GM13977 (cell line): ENCODE measurements at regions not wholly inside any gene's neighbourhood (a gene's known extent, or its start where the extent isn't known, plus 50 kb on each side); places are given as distances from the start of the nearest gene placed in this dataset.

Experiments used
- DNase-seq: peaks from one replicate; pipeline ENCODE4 v3.0.0; 2012; ENCODE audit warnings: low spot score
- in situ Hi-C: fragments of 300-500 bp; cut with MboI; formaldehyde crosslinking; loops from one replicate; pipeline ENCODE4 v1.12.0; 2022; ENCODE audit warnings: low sequenced_read_pairs, low pct_unique_long_range_greater_than_20kb, mixed read lengths, inconsistent platforms; ENCODE audit not compliant: unreplicated experiment
- TF ChIP-seq, protein P1 (sequence below): IDR thresholded peaks from 2 replicates; pipeline ENCODE4 v1.5.1; 2012; ENCODE audit warnings: mild to moderate bottlenecking, control low read depth; ENCODE audit not compliant: insufficient read depth; ENCODE audit errors: extremely low read depth, missing control alignments

DNA sequence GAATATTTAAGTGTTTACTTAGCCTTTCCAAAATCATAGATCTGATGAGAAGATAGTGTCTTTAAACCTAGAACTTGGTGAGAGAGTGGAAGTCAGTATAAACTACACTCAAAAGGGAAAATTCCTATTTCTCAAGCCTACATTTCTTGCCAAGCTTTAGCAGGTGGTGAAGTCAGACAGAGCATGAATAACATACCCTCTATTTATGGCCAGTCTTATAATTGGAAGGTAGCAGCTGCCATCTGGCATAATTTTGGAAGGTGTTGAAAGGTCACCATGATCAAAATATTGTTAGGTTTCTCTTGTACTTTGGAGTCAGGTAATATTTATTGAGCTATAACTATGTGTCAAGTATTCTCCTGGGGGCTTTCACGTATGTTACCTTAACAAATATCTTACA, 729.3 kb upstream of the KIF2B start:
- DNase-seq: no peak
- TF ChIP-seq, protein P1, sequence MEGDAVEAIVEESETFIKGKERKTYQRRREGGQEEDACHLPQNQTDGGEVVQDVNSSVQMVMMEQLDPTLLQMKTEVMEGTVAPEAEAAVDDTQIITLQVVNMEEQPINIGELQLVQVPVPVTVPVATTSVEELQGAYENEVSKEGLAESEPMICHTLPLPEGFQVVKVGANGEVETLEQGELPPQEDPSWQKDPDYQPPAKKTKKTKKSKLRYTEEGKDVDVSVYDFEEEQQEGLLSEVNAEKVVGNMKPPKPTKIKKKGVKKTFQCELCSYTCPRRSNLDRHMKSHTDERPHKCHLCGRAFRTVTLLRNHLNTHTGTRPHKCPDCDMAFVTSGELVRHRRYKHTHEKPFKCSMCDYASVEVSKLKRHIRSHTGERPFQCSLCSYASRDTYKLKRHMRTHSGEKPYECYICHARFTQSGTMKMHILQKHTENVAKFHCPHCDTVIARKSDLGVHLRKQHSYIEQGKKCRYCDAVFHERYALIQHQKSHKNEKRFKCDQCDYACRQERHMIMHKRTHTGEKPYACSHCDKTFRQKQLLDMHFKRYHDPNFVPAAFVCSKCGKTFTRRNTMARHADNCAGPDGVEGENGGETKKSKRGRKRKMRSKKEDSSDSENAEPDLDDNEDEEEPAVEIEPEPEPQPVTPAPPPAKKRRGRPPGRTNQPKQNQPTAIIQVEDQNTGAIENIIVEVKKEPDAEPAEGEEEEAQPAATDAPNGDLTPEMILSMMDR: no peak
- in situ Hi-C loops: no loop called here

DNA sequence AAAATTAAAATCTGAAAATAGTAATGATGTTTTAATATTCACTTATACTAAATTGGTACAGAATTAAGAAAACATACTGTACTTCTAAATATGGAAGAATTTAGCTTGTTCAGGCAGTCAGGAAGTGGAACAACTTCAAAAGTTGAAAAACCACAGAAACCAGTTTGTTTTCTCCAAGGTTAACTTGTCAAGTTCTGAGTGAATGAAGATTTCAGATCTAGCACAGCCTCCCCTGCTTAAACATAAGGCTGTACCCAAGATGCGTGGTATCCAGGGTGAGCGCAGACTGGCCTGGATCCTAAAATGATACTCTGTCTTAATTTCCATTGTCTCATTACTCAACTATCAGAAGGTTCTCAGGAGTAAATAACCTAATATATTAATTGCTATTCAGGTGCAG, 730.7 kb upstream of the KIF2B start:
- TF ChIP-seq, protein P1: no peak
- in situ Hi-C loops: no loop called here
- DNase-seq: no peak

DNA sequence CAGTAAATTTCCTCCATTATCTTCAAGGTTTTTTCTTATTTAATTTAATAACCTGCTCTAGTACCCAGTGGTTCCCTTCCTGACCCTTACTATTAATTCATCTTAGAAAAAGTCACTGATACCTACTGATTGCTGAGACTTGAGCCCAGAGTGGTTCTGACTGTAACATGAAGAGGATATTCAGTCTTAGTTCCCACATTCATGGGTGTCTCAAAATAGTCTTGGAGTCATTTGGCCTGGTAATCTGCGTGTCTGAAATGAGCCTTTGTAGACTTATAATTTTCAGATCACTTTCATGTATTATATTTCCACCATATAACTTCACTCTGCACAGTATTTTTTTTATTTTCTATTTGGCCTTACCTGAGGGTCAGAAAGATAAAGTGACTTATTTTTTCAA, 732.0 kb upstream of the KIF2B start:
- no peak for DNase-seq
- in situ Hi-C loops: no loop called here
- TF ChIP-seq, protein P1: no peak

DNA sequence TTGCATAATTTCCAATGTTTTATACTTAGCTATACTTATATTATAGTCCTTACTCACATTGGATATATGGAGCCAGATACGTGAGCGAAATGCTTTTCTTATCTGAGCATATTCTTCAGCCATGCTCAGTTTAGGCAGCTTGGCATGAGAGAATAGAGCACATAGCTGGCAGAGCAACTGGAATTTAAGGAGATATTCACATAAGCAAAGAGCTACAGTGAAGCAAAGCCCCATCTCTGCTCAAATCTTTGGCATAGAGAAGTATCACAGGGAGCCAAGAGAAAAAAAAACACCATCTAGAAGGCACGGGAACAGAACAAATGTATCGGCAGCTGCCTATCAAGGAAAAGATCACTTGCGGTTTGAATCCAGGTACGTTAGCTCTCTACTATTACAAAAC, 734.2 kb upstream of the KIF2B start:
- TF ChIP-seq, protein P1: no peak
- in situ Hi-C loops: no loop called here
- no peak for DNase-seq

DNA sequence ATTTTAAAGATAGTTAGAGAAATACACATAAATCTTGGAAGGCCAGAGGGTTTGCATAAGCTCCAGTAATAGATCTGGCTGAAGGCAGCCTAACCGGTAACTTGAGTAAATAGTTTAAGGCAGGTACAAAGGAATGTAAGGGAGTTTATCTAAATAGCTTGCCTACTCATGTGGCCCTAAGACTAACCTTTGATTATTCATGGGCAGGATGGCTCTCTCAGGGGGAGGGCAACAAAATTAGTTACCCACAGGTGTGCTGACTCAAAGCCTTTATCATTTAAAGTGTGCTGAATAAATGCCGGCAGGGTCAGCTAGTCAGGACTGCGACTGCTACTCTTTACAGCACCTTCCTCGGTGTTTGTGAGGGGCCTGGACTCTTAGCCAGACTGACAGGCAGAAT, 761.3 kb upstream of the KIF2B start:
- in situ Hi-C loops: no loop called here
- no peak for DNase-seq
- TF ChIP-seq, protein P1: no peak

DNA sequence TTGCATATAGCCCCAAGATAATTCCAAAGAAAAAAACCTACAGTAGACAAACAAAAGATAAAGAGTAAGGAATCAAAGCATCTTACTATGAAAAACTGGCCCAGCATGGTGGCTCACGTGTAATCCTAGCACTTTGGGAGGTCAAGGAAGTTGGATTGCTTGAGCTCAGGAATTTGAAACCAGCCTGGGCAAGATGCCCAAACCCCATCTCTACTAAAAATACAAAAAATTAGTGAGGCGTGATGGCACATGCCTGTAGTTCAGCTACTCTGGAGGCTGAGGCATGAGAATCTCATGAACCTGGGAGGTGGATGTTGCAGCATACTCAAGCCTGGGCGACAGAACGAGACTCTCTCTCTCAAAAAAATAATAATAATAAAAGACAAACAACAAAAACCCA, 764.7 kb upstream of the KIF2B start:
- in situ Hi-C loops: no loop called here
- DNase-seq: no peak
- TF ChIP-seq, protein P1: no peak

DNA sequence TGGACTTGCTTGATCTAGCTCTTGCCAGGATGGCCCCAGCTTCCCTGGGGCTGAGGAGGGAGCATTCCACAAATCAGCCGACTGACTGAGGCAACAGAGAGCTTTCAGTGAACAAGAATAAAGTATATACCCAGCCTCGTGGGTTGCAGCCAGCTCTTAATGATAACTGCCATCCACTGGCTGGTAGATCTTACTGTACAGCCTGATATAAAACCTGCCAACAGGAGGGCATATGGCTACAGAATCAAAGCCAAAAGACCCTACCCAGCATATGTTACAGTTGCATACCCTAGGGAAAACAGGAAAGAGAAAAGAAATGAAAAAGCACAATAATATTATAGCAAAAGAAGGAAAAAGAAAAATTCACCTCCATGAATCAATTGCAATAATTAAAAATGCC, 775.9 kb upstream of the KIF2B start:
- TF ChIP-seq, protein P1: no peak
- no peak for DNase-seq
- in situ Hi-C loops: no loop called here
